Panc1 (cell line): ENCODE measurements at regions not wholly inside any gene's neighbourhood (a gene's known extent, or its start where the extent isn't known, plus 50 kb on each side); places are given as distances from the start of the nearest gene placed in this dataset.

Source experiments
- POLR2AphosphoS5 ChIP-seq: IDR thresholded peaks from 2 replicates; pipeline ENCODE4 v1.6.1; 2012; ENCODE audit warnings: mild to moderate bottlenecking, low read depth, low read length, moderate library complexity
- TF ChIP-seq, protein P1 (sequence below): fragments of 450-650 bp; IDR thresholded peaks from 2 replicates; pipeline ENCODE4 v1.5.1; 2017; ENCODE audit warnings: mild to moderate bottlenecking
- TF ChIP-seq, protein P2 (sequence below), 2 experiments: IDR thresholded peaks; 2 replicates each; pipeline ENCODE4 v1.6.1; 2011 to 2012; ENCODE audit warnings: low read depth in 2 of 2, control low read depth in 1 of 2, low read length in 1 of 2, mild to moderate bottlenecking in 1 of 2, moderate library complexity in 1 of 2; ENCODE audit not compliant: insufficient read depth in 1 of 2

DNA sequence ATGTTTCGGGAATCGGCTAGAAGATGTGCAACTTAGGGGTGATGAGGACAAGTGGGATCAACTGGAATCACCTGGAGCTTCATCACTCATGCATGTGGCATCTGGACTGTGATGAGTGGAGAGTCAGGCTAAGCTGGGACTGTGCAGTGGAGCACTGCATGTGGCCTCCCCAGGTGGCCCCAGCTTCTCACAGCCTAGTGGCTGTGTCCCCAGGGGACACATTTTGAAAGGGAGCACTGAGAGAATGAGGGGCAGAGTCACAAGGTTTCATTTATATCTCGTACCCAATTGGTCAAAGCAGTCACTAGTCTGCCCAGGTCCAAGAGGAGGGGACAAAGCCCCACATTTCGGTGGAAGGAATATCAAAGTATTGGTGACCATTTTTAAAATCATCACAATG lies 54.8 kb upstream of the TCF7L2 start:
- TF ChIP-seq, protein P1, sequence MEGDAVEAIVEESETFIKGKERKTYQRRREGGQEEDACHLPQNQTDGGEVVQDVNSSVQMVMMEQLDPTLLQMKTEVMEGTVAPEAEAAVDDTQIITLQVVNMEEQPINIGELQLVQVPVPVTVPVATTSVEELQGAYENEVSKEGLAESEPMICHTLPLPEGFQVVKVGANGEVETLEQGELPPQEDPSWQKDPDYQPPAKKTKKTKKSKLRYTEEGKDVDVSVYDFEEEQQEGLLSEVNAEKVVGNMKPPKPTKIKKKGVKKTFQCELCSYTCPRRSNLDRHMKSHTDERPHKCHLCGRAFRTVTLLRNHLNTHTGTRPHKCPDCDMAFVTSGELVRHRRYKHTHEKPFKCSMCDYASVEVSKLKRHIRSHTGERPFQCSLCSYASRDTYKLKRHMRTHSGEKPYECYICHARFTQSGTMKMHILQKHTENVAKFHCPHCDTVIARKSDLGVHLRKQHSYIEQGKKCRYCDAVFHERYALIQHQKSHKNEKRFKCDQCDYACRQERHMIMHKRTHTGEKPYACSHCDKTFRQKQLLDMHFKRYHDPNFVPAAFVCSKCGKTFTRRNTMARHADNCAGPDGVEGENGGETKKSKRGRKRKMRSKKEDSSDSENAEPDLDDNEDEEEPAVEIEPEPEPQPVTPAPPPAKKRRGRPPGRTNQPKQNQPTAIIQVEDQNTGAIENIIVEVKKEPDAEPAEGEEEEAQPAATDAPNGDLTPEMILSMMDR = no peak
- TF ChIP-seq, protein P2, sequence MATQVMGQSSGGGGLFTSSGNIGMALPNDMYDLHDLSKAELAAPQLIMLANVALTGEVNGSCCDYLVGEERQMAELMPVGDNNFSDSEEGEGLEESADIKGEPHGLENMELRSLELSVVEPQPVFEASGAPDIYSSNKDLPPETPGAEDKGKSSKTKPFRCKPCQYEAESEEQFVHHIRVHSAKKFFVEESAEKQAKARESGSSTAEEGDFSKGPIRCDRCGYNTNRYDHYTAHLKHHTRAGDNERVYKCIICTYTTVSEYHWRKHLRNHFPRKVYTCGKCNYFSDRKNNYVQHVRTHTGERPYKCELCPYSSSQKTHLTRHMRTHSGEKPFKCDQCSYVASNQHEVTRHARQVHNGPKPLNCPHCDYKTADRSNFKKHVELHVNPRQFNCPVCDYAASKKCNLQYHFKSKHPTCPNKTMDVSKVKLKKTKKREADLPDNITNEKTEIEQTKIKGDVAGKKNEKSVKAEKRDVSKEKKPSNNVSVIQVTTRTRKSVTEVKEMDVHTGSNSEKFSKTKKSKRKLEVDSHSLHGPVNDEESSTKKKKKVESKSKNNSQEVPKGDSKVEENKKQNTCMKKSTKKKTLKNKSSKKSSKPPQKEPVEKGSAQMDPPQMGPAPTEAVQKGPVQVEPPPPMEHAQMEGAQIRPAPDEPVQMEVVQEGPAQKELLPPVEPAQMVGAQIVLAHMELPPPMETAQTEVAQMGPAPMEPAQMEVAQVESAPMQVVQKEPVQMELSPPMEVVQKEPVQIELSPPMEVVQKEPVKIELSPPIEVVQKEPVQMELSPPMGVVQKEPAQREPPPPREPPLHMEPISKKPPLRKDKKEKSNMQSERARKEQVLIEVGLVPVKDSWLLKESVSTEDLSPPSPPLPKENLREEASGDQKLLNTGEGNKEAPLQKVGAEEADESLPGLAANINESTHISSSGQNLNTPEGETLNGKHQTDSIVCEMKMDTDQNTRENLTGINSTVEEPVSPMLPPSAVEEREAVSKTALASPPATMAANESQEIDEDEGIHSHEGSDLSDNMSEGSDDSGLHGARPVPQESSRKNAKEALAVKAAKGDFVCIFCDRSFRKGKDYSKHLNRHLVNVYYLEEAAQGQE (IDR thresholded peaks at IDR 0.05; ENCODE audit: insufficient read depth in 1 of 2, low read depth in 2 of 2, low read length in 1 of 2) = no peak
- no peak for TF ChIP-seq POLR2AphosphoS5
